ENCODE measurements at regions not wholly inside any gene's neighbourhood (a gene's known extent, or its start where the extent isn't known, plus 50 kb on each side); places are given as distances from the start of the nearest gene placed in this dataset.

- no peaks in the 10 kb centered on the region for H4K20me1 ChIP-seq (ENCODE audit: control insufficient read depth, extremely low read depth, insufficient read depth, low read length)
- no peaks in the 10 kb centered on the region for H3K36me3 ChIP-seq (ENCODE audit: control insufficient read depth in 2 of 2, extremely low read depth in 1 of 2, insufficient read depth in 2 of 2, low read length in 2 of 2)
- H3K4me1 ChIP-seq (ENCODE audit: control insufficient read depth, extremely low read depth, insufficient read depth, low read length), result no peaks in the 10 kb centered on the region
- TF ChIP-seq EZH2 (IDR thresholded peaks at IDR 0.05; ENCODE audit: low read length) (no peak), CTCF (optimal IDR thresholded peaks at IDR 0.05 in 1 of 3, IDR thresholded peaks at IDR 0.05 in 1 of 3, conservative IDR thresholded peaks at IDR 0.05 in 1 of 3; ENCODE audit: extremely low read depth in 1 of 3, insufficient read depth in 2 of 3, low read length in 3 of 3) (no peak)
- FAIRE-seq (no peak), DNase-seq (ENCODE audit: low read depth, low spot score) (no peak)
- H3K9me1 ChIP-seq (ENCODE audit: control insufficient read depth, extremely low read depth, insufficient read depth, low read length), result no peaks in the 10 kb centered on the region
- H3K27me3 ChIP-seq (ENCODE audit: control insufficient read depth, extremely low read depth, insufficient read depth, low read length), result no peaks in the 10 kb centered on the region
- H2AFZ ChIP-seq (ENCODE audit: control insufficient read depth, low read length), result no peak overlapping the region
- no peaks in the 10 kb centered on the region for H3K79me2 ChIP-seq (ENCODE audit: control insufficient read depth, insufficient read depth, low read length)
- dilution Hi-C loops (cut with MboI; ENCODE audit: extremely low pct_ligation_motif_present, low sequenced_read_pairs), result no loop called here
- no peak overlapping the region for H3K27ac ChIP-seq (ENCODE audit: control insufficient read depth, insufficient read depth, low read length)
- H3K4me3 ChIP-seq (ENCODE audit: control insufficient read depth in 2 of 3, extremely low read depth in 1 of 3, insufficient read depth in 2 of 3, low read depth in 1 of 3, low read length in 3 of 3), result no peak overlapping the region
- H3K9ac ChIP-seq (ENCODE audit: control insufficient read depth, extremely low read depth, insufficient read depth, low read length), result no peak overlapping the region
- H3K4me2 ChIP-seq (ENCODE audit: control insufficient read depth, extremely low read depth, insufficient read depth, low read depth, low read length), result no peak overlapping the region
- H3K9me3 ChIP-seq (ENCODE audit: control insufficient read depth, low read depth, low read length), result no peaks in the 10 kb centered on the region
Observed at GRCh38 chr2:83282841-83283240, 1176.2 kb downstream of the SUCLG1 start.

- no peak overlapping the region for H3K4me2 ChIP-seq (ENCODE audit: control insufficient read depth, extremely low read depth, insufficient read depth, low read depth, low read length)
- H4K20me1 ChIP-seq (ENCODE audit: control insufficient read depth, extremely low read depth, insufficient read depth, low read length), result no peaks in the 10 kb centered on the region
- no peaks in the 10 kb centered on the region for H3K4me1 ChIP-seq (ENCODE audit: control insufficient read depth, extremely low read depth, insufficient read depth, low read length)
- no peaks in the 10 kb centered on the region for H3K79me2 ChIP-seq (ENCODE audit: control insufficient read depth, insufficient read depth, low read length)
- H2AFZ ChIP-seq (ENCODE audit: control insufficient read depth, low read length), result no peak overlapping the region
- DNase-seq (ENCODE audit: low read depth, low spot score) (no peak), FAIRE-seq (no peak)
- dilution Hi-C loops (cut with MboI; ENCODE audit: extremely low pct_ligation_motif_present, low sequenced_read_pairs), result no loop called here
- no peaks in the 10 kb centered on the region for H3K27me3 ChIP-seq (ENCODE audit: control insufficient read depth, extremely low read depth, insufficient read depth, low read length)
- H3K36me3 ChIP-seq (ENCODE audit: control insufficient read depth in 2 of 2, extremely low read depth in 1 of 2, insufficient read depth in 2 of 2, low read length in 2 of 2), result no peaks in the 10 kb centered on the region
- H3K9me1 ChIP-seq (ENCODE audit: control insufficient read depth, extremely low read depth, insufficient read depth, low read length), result no peaks in the 10 kb centered on the region
- H3K9ac ChIP-seq (ENCODE audit: control insufficient read depth, extremely low read depth, insufficient read depth, low read length), result no peak overlapping the region
- H3K4me3 ChIP-seq (ENCODE audit: control insufficient read depth in 2 of 3, extremely low read depth in 1 of 3, insufficient read depth in 2 of 3, low read depth in 1 of 3, low read length in 3 of 3), result no peak overlapping the region
- TF ChIP-seq CTCF (optimal IDR thresholded peaks at IDR 0.05 in 1 of 3, IDR thresholded peaks at IDR 0.05 in 1 of 3, conservative IDR thresholded peaks at IDR 0.05 in 1 of 3; ENCODE audit: extremely low read depth in 1 of 3, insufficient read depth in 2 of 3, low read length in 3 of 3) (no peak), EZH2 (IDR thresholded peaks at IDR 0.05; ENCODE audit: low read length) (no peak)
- no peaks in the 10 kb centered on the region for H3K9me3 ChIP-seq (ENCODE audit: control insufficient read depth, low read depth, low read length)
- H3K27ac ChIP-seq (ENCODE audit: control insufficient read depth, insufficient read depth, low read length), result no peak overlapping the region
Observed at GRCh38 chr2:83282043-83282795, 1176.9 kb downstream of the SUCLG1 start.
